OCI-M2 (cell line): ENCODE measurements at regions not wholly inside any gene's neighbourhood (a gene's known extent, or its start where the extent isn't known, plus 50 kb on each side); places are given as distances from the start of the nearest gene placed in this dataset.

Source experiments
- DNase-seq: peaks from one replicate; lab custom pipeline; 2025; ENCODE audit not compliant: unreplicated experiment; lab: John Stamatoyannopoulos, UW

DNA sequence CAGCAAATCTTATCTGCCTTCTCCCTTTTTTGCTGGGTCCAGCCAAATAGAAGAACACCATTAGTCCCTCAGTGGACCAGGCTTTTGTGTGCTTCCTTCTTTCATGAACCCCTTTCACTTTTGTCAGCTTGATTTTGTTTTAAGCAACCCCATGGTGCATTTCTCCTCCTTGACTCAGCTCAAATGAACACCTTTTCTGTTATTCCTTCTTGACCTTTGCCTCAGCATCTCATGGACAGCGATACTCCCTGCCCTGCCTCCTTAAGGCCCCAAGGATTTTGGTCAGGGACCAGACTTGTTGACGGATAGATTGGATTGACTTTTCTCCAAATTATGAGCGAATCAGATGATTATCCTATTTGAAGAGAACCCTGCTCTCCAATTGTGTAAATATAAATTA is 356.6 kb upstream of the USP24 start:
- no peak for DNase-seq

DNA sequence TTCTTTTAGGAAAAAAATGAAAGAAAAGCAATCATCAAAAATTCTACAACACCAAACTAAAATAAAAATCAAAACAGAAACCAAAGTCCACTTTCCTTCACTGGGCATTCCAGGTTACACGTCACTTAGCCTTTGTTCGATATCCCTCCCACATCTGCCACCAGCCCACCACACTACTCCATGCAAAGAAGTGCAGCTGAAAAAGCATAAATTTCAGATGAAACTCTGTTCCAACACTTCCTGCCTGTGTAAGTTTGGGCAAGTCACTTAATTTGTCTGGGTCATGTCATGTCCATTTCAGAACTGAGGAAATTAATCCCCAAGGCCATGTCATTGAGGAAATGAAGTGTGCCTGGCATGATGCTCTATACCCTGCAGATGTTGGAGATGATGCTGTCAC is 354.3 kb upstream of the USP24 start:
- no peak for DNase-seq

DNA sequence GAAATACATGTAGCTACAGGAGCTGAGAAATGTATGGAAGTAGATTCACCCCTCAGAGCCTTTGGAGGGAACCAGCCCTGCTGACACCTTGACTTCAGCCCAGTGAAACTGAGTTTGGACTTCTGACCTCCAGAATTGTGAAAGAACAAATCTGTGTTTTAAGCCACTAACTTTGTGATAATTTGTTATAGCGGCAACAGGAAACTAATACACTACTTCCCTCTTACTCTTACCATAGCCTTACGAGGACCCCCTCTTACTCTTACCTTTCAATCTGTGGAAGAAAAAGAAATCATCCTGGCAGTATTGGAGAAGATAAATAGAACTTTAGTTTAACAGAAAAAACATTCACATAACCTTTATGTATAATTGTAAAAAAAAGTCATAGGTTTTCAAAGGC is 353.6 kb upstream of the USP24 start:
- no peak for DNase-seq

GRCh38 chr1:55560266-55560665 is 345.1 kb upstream of the USP24 start:
- DNase-seq = no peak

- DNase-seq = no peak
Observed at GRCh38 chr1:55559842-55560241, 344.7 kb upstream of the USP24 start.

DNA sequence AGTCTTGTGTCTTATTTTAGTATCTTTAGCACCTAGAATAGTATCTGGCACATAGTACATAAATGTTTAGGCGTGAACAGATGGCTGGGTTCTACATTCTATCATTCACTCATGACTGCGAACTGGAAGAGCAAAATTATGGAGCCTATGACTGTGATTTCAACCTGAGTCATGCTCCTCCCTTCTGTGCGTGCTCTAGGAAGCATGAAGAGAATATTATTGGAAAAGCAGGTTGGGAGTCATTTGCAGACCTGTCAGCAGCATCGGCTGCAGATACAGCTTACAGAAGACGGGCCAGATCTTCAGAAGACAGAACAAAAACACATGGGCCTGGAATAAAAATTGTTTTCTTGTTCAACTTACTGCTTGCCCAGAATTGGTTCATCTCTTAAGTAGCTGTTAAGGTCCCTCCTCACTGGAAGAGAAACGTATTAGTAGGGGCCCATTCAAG is 344.0 kb upstream of the USP24 start:
- no peak for DNase-seq

- no peak for DNase-seq
Observed at GRCh38 chr1:55558515-55558914, 343.4 kb upstream of the USP24 start.

- DNase-seq = no peak
Observed at GRCh38 chr1:55555956-55556725, 341.0 kb upstream of the USP24 start.

GRCh38 chr1:55554611-55555010 is 339.4 kb upstream of the USP24 start:
- DNase-seq = no peak

DNA sequence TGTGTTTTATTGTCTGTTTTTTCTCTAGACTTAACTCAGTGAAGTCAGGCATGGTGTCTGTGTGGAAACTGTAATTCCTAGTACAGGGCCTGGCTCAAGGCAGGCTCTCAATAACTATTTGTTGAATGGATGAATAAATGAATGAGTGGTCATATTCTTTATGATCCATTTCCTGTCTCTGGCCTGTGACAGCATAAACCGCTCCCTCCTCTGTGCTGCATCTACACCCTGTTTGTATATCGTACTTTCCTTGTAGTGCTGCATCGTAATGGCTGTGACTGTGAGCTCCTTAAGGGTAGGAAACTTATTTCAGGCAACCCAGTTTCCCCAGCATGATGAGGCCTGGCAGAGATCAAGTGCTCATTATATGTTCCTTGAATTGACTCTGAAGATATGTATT is 337.5 kb upstream of the USP24 start:
- DNase-seq = no peak

- DNase-seq = no peak
Observed at GRCh38 chr1:55547405-55547804, 332.2 kb upstream of the USP24 start.

DNA sequence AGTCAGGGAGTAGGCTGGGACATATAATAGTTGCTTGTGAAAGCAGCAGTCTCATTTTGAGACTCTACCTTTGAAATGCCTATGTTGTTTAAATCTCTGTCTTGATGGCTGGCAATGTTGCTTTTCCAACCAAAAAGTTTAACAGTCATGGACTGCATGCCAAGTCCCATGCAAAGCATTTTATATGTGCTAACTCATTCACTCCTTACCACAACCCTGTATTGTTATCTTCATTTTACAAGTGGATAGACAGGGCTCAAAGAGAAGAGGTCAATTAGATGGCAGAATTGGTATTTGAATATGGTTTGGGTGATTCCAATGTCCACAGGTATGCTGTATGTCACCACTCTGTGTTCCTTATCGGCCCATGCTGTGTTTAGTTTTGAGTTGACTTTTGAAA is 331.4 kb upstream of the USP24 start:
- DNase-seq = no peak

GRCh38 chr1:55544826-55545225 is 329.7 kb upstream of the USP24 start:
- DNase-seq = no peak

DNA sequence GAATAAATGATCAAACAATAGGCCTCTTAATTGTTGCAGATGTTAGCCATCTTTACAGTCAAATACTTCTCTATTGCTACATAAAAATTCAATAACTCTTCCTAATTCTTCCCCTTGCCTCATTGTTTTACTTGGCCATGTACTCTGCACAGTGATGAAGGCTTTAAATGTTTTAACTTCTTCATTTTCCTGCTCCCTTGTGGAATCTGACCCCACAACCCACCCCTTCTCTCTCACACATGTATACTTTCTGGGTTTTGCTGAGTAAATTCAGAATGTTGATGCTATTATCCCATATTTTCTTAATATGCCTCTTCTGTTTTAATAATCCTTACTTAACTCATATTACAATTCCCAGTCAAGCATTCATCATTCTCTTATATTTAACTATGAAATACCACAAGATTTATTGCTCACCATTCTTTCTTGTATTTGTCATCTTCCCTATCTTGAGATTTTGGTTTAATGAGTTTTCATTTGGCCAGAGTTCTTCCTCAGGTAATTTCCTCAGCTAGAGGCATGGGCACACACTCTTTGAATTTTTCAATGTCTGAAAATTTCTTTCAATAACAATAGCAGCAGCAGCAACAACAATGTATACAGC is 327.8 kb upstream of the USP24 start:
- DNase-seq = no peak

DNA sequence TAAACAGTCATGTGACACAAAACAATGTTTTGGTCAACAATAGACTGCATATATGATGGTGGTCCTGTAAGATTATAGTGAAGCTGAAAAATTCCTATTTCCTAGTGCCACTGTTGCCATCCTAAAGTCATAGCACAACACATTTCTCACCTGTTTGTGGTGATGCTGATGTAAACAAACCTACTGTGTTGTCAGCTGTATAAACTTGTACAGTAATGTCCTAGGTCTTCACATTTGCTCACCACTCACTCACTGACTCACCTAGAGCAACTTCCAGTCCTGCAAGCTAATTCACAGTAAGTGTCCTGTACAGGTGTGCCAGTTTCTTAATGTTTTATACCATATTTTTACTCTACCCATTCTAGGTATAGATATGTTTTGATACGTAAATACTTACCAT is 326.1 kb upstream of the USP24 start:
- no peak for DNase-seq

DNA sequence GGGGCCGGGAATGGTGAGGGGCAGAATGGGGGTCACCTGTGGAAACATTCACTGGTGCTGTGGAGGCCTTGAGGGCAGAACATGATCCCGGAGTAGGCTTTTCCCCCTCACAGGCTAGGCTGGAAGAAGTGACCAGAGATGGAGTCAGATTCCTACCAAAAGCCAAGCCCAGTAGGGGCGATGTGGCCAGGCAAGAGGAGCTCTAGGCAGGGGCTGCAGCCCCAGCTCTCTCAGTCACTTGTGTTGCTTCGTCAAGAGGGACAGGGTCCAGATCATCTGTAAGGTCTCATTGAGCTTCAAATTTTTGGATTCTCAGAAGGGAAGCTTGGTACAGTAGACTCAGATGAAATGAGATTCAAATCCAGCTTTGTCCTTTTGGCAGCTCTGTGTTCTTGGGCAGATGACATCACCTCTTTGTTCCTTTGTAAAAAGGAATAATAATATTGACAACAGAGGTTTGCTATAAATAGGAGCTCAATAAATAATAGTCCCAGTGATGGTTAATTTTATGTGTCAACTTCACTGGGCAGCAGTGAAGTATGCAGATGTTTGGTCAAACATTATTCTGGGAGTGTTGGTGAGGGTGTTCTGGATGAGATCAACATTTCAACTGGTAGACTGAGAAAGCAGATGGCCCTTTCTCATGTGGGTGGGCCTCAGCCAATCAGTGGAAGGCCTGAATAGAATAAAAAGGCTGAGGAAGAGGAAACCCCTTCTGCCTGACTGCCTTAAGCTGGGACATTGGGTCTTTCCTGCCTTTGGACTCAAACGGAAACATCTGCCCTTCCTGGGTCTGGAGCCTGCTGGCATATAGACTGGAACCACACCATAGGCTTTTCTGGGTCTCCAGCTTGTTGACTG is 324.7 kb upstream of the USP24 start:
- no peak for DNase-seq

- no peak for DNase-seq
Observed at GRCh38 chr1:55538428-55538827, 323.3 kb upstream of the USP24 start.

GRCh38 chr1:55536545-55536865 is 321.3 kb upstream of the USP24 start:
- DNase-seq = no peak

- DNase-seq = no peak
Observed at GRCh38 chr1:55535724-55536544, 320.8 kb upstream of the USP24 start.

DNA sequence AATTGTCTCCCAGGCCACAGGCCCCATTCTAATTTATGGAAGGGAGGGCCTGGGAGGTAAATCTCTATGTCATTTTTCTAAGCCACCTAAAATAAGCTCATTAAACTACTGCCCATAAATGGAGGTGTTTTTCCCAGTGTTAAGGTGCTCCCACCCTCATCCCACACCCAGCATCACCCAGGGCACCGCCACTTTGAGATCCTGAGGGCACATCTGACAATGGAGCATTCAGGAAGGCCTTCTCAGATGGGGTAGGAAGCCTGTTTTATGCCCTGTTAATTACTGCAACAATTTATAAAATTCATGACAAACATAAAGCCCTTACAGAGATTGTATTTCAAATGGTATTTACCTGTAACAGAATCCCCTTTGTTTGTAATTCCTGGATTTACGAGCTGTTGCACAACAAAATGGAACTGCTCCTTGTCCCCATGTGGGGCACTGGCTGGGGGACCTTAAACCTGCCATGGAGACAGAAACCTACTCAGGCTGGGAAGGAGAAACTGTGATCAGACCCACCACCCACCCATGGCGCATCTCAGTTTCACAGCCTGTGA is 319.5 kb upstream of the USP24 start:
- DNase-seq = no peak

GRCh38 chr1:55531644-55532043 is 316.5 kb upstream of the USP24 start:
- no peak for DNase-seq
